Neural cell (in vitro differentiated cells): ENCODE measurements at regions not wholly inside any gene's neighbourhood (a gene's known extent, or its start where the extent isn't known, plus 50 kb on each side); places are given as distances from the start of the nearest gene placed in this dataset.

ENCODE experiments used
- EZH2 ChIP-seq: fragments of 200-600, 300-800 bp; shearing (Covaris generic), sonication (generic); IDR thresholded peaks from 2 replicates; pipeline ENCODE4 v1.6.1; 2014; ENCODE audit warnings: antibody characterized with exemption, low read length, borderline replicate concordance, mild to moderate bottlenecking; ENCODE audit not compliant: insufficient read depth, poor library complexity, severe bottlenecking
- POLR2AphosphoS5 ChIP-seq: IDR thresholded peaks from 2 replicates; pipeline ENCODE4 v1.6.1; 2012

DNA sequence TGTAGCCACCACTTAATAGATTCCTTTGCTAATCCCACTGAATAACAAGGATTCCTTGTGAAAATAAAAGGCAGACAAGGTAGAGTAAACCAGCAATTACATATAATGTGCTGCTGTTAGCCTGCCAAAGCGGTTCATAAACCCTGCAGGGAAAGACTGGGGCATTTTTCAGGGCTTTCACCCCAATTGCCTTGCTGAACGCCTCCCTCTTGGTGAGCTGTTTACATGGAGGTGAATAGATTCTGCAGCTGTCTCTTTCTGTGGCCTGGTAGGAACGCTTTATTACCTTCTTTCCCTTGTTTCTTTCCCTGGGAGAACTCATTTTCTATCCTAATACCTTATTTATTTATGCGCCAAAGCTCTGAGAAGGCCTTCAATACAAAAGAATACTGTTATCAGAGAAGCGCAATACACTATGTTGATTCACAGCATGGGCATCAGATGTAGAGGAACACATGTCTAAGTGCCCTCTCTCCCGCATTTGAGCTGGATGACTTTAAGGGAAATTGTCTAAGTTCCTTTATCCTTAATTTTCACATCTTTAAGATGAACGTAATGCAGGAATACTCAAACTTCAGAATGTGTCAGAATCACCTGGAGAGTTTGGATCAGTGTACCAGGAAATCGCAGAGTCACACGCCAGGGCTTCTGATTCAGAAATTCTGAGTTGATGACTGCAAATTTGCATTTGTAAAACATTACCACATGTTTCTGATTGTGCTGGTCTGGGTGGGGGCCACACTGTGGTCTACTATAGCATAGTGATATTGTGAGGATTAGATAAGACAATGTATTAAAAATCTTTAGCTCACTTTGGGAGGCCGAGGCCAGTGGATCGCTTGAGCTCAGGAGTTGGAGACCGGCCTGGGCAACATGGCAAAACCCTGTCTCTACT lies 1203.8 kb downstream of the SORCS3 start:
- no peak for TF ChIP-seq EZH2
- TF ChIP-seq POLR2AphosphoS5, result no peak
